Breast epithelium (tissue), 4 donors: ENCODE measurements at regions not wholly inside any gene's neighbourhood (a gene's known extent, or its start where the extent isn't known, plus 50 kb on each side); places are given as distances from the start of the nearest gene placed in this dataset.

Source experiments
- DNase-seq, 2 donors: peaks; one replicate each; pipeline ENCODE4 v3.0.0-alpha.2; 2019; ENCODE audit warnings: low spot score in 2 of 2
- H3K27ac ChIP-seq, 2 donors: fragments of 200-600 bp; sonication (generic) in 1 of 2; one replicate each; pipeline ENCODE4 v1.5.1; 2016 to 2019; ENCODE audit warnings: mild to moderate bottlenecking in 1 of 2
- H3K27me3 ChIP-seq, 2 donors: fragments of 200-600 bp; sonication (generic) in 1 of 2; one replicate each; pipeline versions ENCODE4 v1.5.1 to v1.6.0; 2017 to 2019; ENCODE audit warnings: control low read depth in 1 of 2, mild to moderate bottlenecking in 1 of 2
- H3K36me3 ChIP-seq: fragments of 200-600 bp; one replicate; pipeline ENCODE4 v1.5.1; 2019
- H3K4me1 ChIP-seq, 2 donors: fragments of 200-600 bp; sonication (generic); one replicate each; pipeline ENCODE4 v1.5.1; 2016 to 2019; ENCODE audit warnings: control low read depth in 1 of 2
- H3K4me3 ChIP-seq, 3 donors: fragments of 200-600 bp; sonication (generic); 1 replicate in 2 of 3; 2 replicates in 1 of 3; pipeline ENCODE4 v1.5.1; 2016 to 2019; ENCODE audit warnings: mild to moderate bottlenecking in 3 of 3, moderate library complexity in 2 of 3
- H3K9me3 ChIP-seq, 2 donors: fragments of 200-600 bp; sonication (generic) in 1 of 2; one replicate each; pipeline ENCODE4 v1.5.1; 2016 to 2019; ENCODE audit warnings: control low read depth in 1 of 2
- CTCF ChIP-seq, 3 donors: fragments of 450-650 bp; IDR thresholded peaks; one replicate each; pipeline ENCODE4 v1.5.1; 2016 to 2017; ENCODE audit warnings: antibody characterized with exemption in 3 of 3, mild to moderate bottlenecking in 3 of 3, moderate library complexity in 3 of 3
- POLR2A ChIP-seq: fragments of 450-650 bp; IDR thresholded peaks from one replicate; pipeline ENCODE4 v1.6.1; 2016; ENCODE audit warnings: antibody characterized with exemption, mild to moderate bottlenecking, moderate library complexity
- POLR2AphosphoS5 ChIP-seq, 3 donors: sonication (generic); formaldehyde crosslinking; IDR thresholded peaks; one replicate each; pipeline ENCODE4 v1.6.1; 2017; ENCODE audit warnings: antibody characterized with exemption in 3 of 3
- intact Hi-C: fragments of 100-400 bp; cut with DNase I; formaldehyde crosslinking; loops from one replicate; pipeline ENCODE4 v1.15.1; 2023; ENCODE audit warnings: low total_unique reads

GRCh38 chr2:198774576-198774975 lies 683.2 kb downstream of the SATB2 start:
- TF ChIP-seq CTCF (IDR thresholded peaks at IDR 0.05) = no peak
- TF ChIP-seq POLR2A = no peak
- no peak for TF ChIP-seq POLR2AphosphoS5 (IDR thresholded peaks at IDR 0.05)
- Histone ChIP-seq H3K36me3 (no peaks in the 10 kb centered on the region), H3K27me3 (no peaks in the 10 kb centered on the region), H3K4me1 (no peaks in the 10 kb centered on the region), H3K4me3 (no peak overlapping the region), H3K27ac (no peak overlapping the region), H3K9me3 (no peaks in the 10 kb centered on the region)
- no peak for DNase-seq
- intact Hi-C loops = no loop called here

- no peak for DNase-seq
- no peaks in the 10 kb centered on the region for H3K9me3 ChIP-seq
- H3K4me3 ChIP-seq = no peak overlapping the region
- no peak overlapping the region for H3K27ac ChIP-seq
- no peaks in the 10 kb centered on the region for H3K36me3 ChIP-seq
- intact Hi-C loops = no loop called here
- no peaks in the 10 kb centered on the region for H3K27me3 ChIP-seq
- no peaks in the 10 kb centered on the region for H3K4me1 ChIP-seq
- TF ChIP-seq POLR2A (no peak), CTCF (IDR thresholded peaks at IDR 0.05) (no peak), POLR2AphosphoS5 (IDR thresholded peaks at IDR 0.05) (no peak)
Measured at GRCh38 chr2:198767694-198768093, 690.0 kb downstream of the SATB2 start.

GRCh38 chr2:198763793-198764192 lies 693.9 kb downstream of the SATB2 start:
- TF ChIP-seq CTCF (IDR thresholded peaks at IDR 0.05) (no peak), POLR2AphosphoS5 (IDR thresholded peaks at IDR 0.05) (no peak), POLR2A (no peak)

GRCh38 chr2:198762441-198762840 lies 695.3 kb downstream of the SATB2 start:
- intact Hi-C loops = no loop called here
- Histone ChIP-seq H3K27ac (no peak overlapping the region), H3K27me3 (no peaks in the 10 kb centered on the region), H3K4me3 (no peak overlapping the region), H3K9me3 (no peaks in the 10 kb centered on the region), H3K4me1 (no peaks in the 10 kb centered on the region), H3K36me3 (no peaks in the 10 kb centered on the region)
- no peak for TF ChIP-seq POLR2A
- no peak for TF ChIP-seq CTCF (IDR thresholded peaks at IDR 0.05)
- no peak for TF ChIP-seq POLR2AphosphoS5 (IDR thresholded peaks at IDR 0.05)
- no peak for DNase-seq

More at GRCh38 chr2:198763793-198764192, 693.9 kb downstream of the SATB2 start:
- no peaks in the 10 kb centered on the region for H3K9me3 ChIP-seq
- intact Hi-C loops = no loop called here
- H3K4me3 ChIP-seq = no peak overlapping the region
- no peaks in the 10 kb centered on the region for H3K27me3 ChIP-seq
- no peaks in the 10 kb centered on the region for H3K4me1 ChIP-seq
- H3K27ac ChIP-seq = no peak overlapping the region
- DNase-seq = no peak
- no peaks in the 10 kb centered on the region for H3K36me3 ChIP-seq

- no peak for TF ChIP-seq POLR2AphosphoS5 (IDR thresholded peaks at IDR 0.05)
- DNase-seq = no peak
- Histone ChIP-seq H3K27ac (no peak overlapping the region), H3K4me3 (no peak overlapping the region), H3K9me3 (no peaks in the 10 kb centered on the region), H3K36me3 (no peaks in the 10 kb centered on the region), H3K27me3 (no peaks in the 10 kb centered on the region), H3K4me1 (no peaks in the 10 kb centered on the region)
- intact Hi-C loops = no loop called here
Measured at GRCh38 chr2:198757069-198757468, 700.7 kb downstream of the SATB2 start.

GRCh38 chr2:198756166-198756565 lies 701.6 kb downstream of the SATB2 start:
- intact Hi-C loops = no loop called here
- Histone ChIP-seq H3K27me3 (no peaks in the 10 kb centered on the region), H3K36me3 (no peaks in the 10 kb centered on the region), H3K27ac (no peak overlapping the region), H3K4me3 (no peak overlapping the region), H3K4me1 (no peaks in the 10 kb centered on the region), H3K9me3 (no peaks in the 10 kb centered on the region)
- no peak for DNase-seq
- TF ChIP-seq POLR2AphosphoS5 (IDR thresholded peaks at IDR 0.05) (no peak), POLR2A (no peak), CTCF (IDR thresholded peaks at IDR 0.05) (no peak)
